H1 (cell line): ENCODE measurements at regions not wholly inside any gene's neighbourhood (a gene's known extent, or its start where the extent isn't known, plus 50 kb on each side); places are given as distances from the start of the nearest gene placed in this dataset.

Experiments
- EP300 ChIP-seq, 2 experiments: IDR thresholded peaks; 1 replicate in 1 of 2; 2 replicates in 1 of 2; pipeline ENCODE4 v1.6.1; 2011 to 2012; ENCODE audit warnings: low read depth in 2 of 2, low read length in 2 of 2, mild to moderate bottlenecking in 2 of 2, borderline replicate concordance in 1 of 2, inconsistent platforms in 1 of 2, moderate library complexity in 1 of 2
- POLR2A ChIP-seq, 2 experiments: IDR thresholded peaks; 1 replicate in 1 of 2; 2 replicates in 1 of 2; pipeline ENCODE4 v1.6.1; 2011; ENCODE audit warnings: low read depth in 2 of 2, low read length in 2 of 2, mild to moderate bottlenecking in 2 of 2; ENCODE audit errors: control extremely low read depth in 1 of 2
- RAD21 ChIP-seq, 2 experiments: IDR thresholded peaks in 1 of 2; conservative IDR thresholded peaks in 1 of 2; 2 replicates each; pipeline ENCODE4 v1.6.1; 2011; ENCODE audit warnings: low read depth in 2 of 2, low read length in 2 of 2, improper control_type of control experiment in 1 of 2, inconsistent platforms in 1 of 2, mild to moderate bottlenecking in 1 of 2, moderate library complexity in 1 of 2
- RNF2 ChIP-seq: fragments of 200-900, 300-1000 bp; sonication (generic); IDR thresholded peaks from 2 replicates; pipeline ENCODE4 v1.7.1; 2016; ENCODE audit warnings: borderline replicate concordance, low read depth, mild to moderate bottlenecking, antibody characterized with exemption, low read length; ENCODE audit not compliant: poor library complexity, severe bottlenecking; ENCODE audit errors: missing control alignments
- SIN3A ChIP-seq, 2 experiments: IDR thresholded peaks in 1 of 2; conservative IDR thresholded peaks in 1 of 2; 2 replicates each; pipeline ENCODE4 v1.6.1; 2011 to 2012; ENCODE audit warnings: low read length in 2 of 2, improper control_type of control experiment in 1 of 2, low read depth in 1 of 2, mild to moderate bottlenecking in 1 of 2
- SP4 ChIP-seq: IDR thresholded peaks from 2 replicates; pipeline ENCODE4 v1.6.1; 2012; ENCODE audit warnings: low read length, inconsistent platforms
- SUZ12 ChIP-seq: fragments of 200-600 bp; sonication (generic); IDR thresholded peaks from 2 replicates; pipeline ENCODE4 v1.6.1; 2012; ENCODE audit warnings: mild to moderate bottlenecking, inconsistent platforms, low read length, moderate library complexity, mixed read lengths
- TAF7 ChIP-seq: optimal IDR thresholded peaks from 2 replicates; pipeline ENCODE3; 2011; ENCODE audit warnings: low read depth, mild to moderate bottlenecking, inconsistent platforms, low read length, moderate library complexity, borderline replicate concordance

- TF ChIP-seq SUZ12 (no peak), RAD21 (IDR thresholded peaks at IDR 0.05 in 1 of 2, conservative IDR thresholded peaks at IDR 0.05 in 1 of 2; ENCODE audit: low read depth in 2 of 2, low read length in 2 of 2) (no peak), SIN3A (conservative IDR thresholded peaks at IDR 0.05 in 1 of 2, IDR thresholded peaks at IDR 0.05 in 1 of 2; ENCODE audit: low read depth in 1 of 2, low read length in 2 of 2) (no peak), RNF2 (no peak), POLR2A (IDR thresholded peaks at IDR 0.05; ENCODE audit: control extremely low read depth in 1 of 2, low read depth in 2 of 2, low read length in 2 of 2) (no peak), SP4 (no peak), EP300 (IDR thresholded peaks at IDR 0.05; ENCODE audit: borderline replicate concordance in 1 of 2, low read depth in 2 of 2, low read length in 2 of 2) (no peak), TAF7 (no peak)
These were observed 533.6 kb upstream of the CADM1 start (continued) for GRCh38 chr11:116037861-116038260.
